Stomach (tissue), 8 donors: ENCODE measurements at regions not wholly inside any gene's neighbourhood (a gene's known extent, or its start where the extent isn't known, plus 50 kb on each side); places are given as distances from the start of the nearest gene placed in this dataset.

ENCODE experiments used
- DNase-seq, 2 donors: peaks; one replicate each; pipeline versions ENCODE4 v3.0.0 to v3.0.0-alpha.2; 2013 to 2019
- H3K27ac ChIP-seq, 5 donors: fragments of 200-600 bp in 4 of 5; sonication (generic) in 4 of 5; one replicate each; pipeline ENCODE4 v1.5.1; 2013 to 2019; ENCODE audit warnings: mild to moderate bottlenecking in 1 of 5, moderate library complexity in 1 of 5
- H3K27me3 ChIP-seq, 3 donors: fragments of 200-600 bp; sonication (generic); one replicate each; pipeline ENCODE4 v1.5.1; 2017 to 2019; ENCODE audit warnings: mixed run types in 1 of 3
- H3K36me3 ChIP-seq, 4 donors: fragments of 200-600 bp; sonication (generic); 1 replicate in 3 of 4; 2 replicates in 1 of 4; pipeline ENCODE4 v1.5.1; 2016 to 2019
- H3K4me1 ChIP-seq, 4 donors: fragments of 200-600 bp; sonication (generic); one replicate each; pipeline ENCODE4 v1.5.1; 2016 to 2019
- H3K4me3 ChIP-seq, 4 donors: fragments of 200-600 bp; sonication (generic) in 3 of 4; one replicate each; pipeline ENCODE4 v1.5.1; 2016 to 2019; ENCODE audit warnings: mild to moderate bottlenecking in 1 of 4
- H3K9me3 ChIP-seq, 4 donors: fragments of 200-600 bp; sonication (generic); one replicate each; pipeline ENCODE4 v1.5.1; 2016 to 2019
- EP300 ChIP-seq: sonication (generic); formaldehyde crosslinking; IDR thresholded peaks from one replicate; pipeline ENCODE4 v1.6.1; 2017; ENCODE audit warnings: antibody characterized with exemption
- POLR2A ChIP-seq, 4 donors: fragments of 450-650 bp; IDR thresholded peaks; one replicate each; pipeline ENCODE4 v1.6.1; 2016; ENCODE audit warnings: antibody characterized with exemption in 4 of 4, control low read depth in 2 of 4, mild to moderate bottlenecking in 1 of 4, moderate library complexity in 1 of 4
- POLR2AphosphoS5 ChIP-seq, 3 donors: sonication (generic); formaldehyde crosslinking; IDR thresholded peaks; one replicate each; pipeline ENCODE4 v1.6.1; 2016; ENCODE audit warnings: antibody characterized with exemption in 3 of 3
- WGBS, 5 donors: extraction: QIAGEN DNeasy Blood & Tissue Kit in 3 of 5; methylation state at CpG; one replicate each; pipeline versions ENCODE4 v1.1.5 to v1.1.7; 2013 to 2018; 5-methylcytosine and 5-hydroxymethylcytosine counted together
- intact Hi-C: fragments of 100-400 bp; cut with DNase I; formaldehyde crosslinking; loops from one replicate; pipeline ENCODE4 v1.15.1; 2023; ENCODE audit warnings: low total_unique reads
- TF ChIP-seq, protein P1 (sequence below), 7 experiments: fragments of 450-650 bp in 4 of 7; fragments of 200-600 bp in 3 of 7; sonication (generic) in 3 of 7; IDR thresholded peaks; one replicate each; pipeline ENCODE4 v1.5.1; 2016 to 2019; ENCODE audit warnings: antibody characterized with exemption in 7 of 7, control low read depth in 2 of 7, mild to moderate bottlenecking in 1 of 7
- donor health status: healthy with polysubstance abuse.
- donor health status: Bipolar disorder and iron deficiency.
- donor health status: healthy.

- Histone ChIP-seq H3K27ac (no peak overlapping the region), H3K4me1 (no peaks in the 10 kb centered on the region), H3K27me3 (no peaks in the 10 kb centered on the region), H3K4me3 (no peak overlapping the region), H3K9me3 (peaks cover 8 to 37% (median 29%) of the 10 kb centered on the region in 4 donors), H3K36me3 (no peaks in the 10 kb centered on the region)
- intact Hi-C loops = no loop called here
- TF ChIP-seq EP300 (no peak), POLR2AphosphoS5 (IDR thresholded peaks at IDR 0.05) (no peak), POLR2A (IDR thresholded peaks at IDR 0.05) (no peak)
- TF ChIP-seq, protein P1, sequence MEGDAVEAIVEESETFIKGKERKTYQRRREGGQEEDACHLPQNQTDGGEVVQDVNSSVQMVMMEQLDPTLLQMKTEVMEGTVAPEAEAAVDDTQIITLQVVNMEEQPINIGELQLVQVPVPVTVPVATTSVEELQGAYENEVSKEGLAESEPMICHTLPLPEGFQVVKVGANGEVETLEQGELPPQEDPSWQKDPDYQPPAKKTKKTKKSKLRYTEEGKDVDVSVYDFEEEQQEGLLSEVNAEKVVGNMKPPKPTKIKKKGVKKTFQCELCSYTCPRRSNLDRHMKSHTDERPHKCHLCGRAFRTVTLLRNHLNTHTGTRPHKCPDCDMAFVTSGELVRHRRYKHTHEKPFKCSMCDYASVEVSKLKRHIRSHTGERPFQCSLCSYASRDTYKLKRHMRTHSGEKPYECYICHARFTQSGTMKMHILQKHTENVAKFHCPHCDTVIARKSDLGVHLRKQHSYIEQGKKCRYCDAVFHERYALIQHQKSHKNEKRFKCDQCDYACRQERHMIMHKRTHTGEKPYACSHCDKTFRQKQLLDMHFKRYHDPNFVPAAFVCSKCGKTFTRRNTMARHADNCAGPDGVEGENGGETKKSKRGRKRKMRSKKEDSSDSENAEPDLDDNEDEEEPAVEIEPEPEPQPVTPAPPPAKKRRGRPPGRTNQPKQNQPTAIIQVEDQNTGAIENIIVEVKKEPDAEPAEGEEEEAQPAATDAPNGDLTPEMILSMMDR (IDR thresholded peaks at IDR 0.05) = no peak
- 87 to 96% (median 92%) methylated on average over 3 of the region's 3 CpGs for WGBS, 5 donors
- no peak for DNase-seq
Observed at GRCh38 chr3:34703053-34703452, 904.6 kb downstream of the PDCD6IP start.

GRCh38 chr3:34724916-34725499 is 914.3 kb upstream of the ARPP21 start:
- no peak overlapping the region for H3K4me3 ChIP-seq
- no peaks in the 10 kb centered on the region for H3K36me3 ChIP-seq
- no peak for DNase-seq
- no peak overlapping the region for H3K27ac ChIP-seq
- H3K9me3 ChIP-seq = no peaks in the 10 kb centered on the region
- WGBS, 5 donors = 45 to 61% (median 51%) methylated on average over 3 of the region's 3 CpGs
- intact Hi-C loops = no loop called here
- H3K27me3 ChIP-seq = no peaks in the 10 kb centered on the region
- TF ChIP-seq, protein P1 (IDR thresholded peaks at IDR 0.05) = no peak
- TF ChIP-seq POLR2AphosphoS5 (IDR thresholded peaks at IDR 0.05) = no peak
- TF ChIP-seq POLR2A (IDR thresholded peaks at IDR 0.05) = no peak
- no peaks in the 10 kb centered on the region for H3K4me1 ChIP-seq

- no peak for TF ChIP-seq POLR2AphosphoS5 (IDR thresholded peaks at IDR 0.05)
- no peak for TF ChIP-seq EP300
- TF ChIP-seq, protein P1 (IDR thresholded peaks at IDR 0.05) = no peak
- TF ChIP-seq POLR2A (IDR thresholded peaks at IDR 0.05) = no peak
- Histone ChIP-seq H3K4me3 (no peak overlapping the region), H3K27ac (no peak overlapping the region), H3K36me3 (no peaks in the 10 kb centered on the region), H3K9me3 (no peaks in the 10 kb centered on the region), H3K4me1 (no peaks in the 10 kb centered on the region), H3K27me3 (no peaks in the 10 kb centered on the region)
- no peak for DNase-seq
- intact Hi-C loops = no loop called here
- WGBS, 5 donors = 59 to 81% (median 73%) methylated on average over 2 of the region's 2 CpGs
Observed at GRCh38 chr3:34725774-34726173, 913.6 kb upstream of the ARPP21 start.

DNA sequence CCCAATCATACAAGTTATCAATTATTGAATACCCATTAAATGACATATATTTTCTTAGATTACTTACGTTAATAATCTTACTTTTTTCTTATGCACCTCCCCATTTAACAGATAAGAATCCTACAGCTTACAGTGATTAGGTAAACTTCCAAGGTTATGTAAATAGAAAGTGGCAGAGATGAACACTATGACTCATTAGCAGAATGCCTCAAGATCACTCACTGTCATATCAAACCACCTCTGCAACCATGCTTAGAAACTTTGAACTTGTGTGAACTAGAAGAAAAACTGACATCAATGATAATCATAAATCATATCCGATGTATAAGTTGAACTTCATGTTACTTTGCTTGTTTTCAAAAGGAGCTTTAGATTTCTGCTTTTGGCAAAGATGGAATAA is 911.6 kb upstream of the ARPP21 start:
- no peak overlapping the region for H3K27ac ChIP-seq
- 41 to 47% (median 46%) methylated on average over 2 of the region's 2 CpGs for WGBS, 5 donors
- H3K36me3 ChIP-seq = no peaks in the 10 kb centered on the region
- intact Hi-C loops = no loop called here
- no peak overlapping the region for H3K4me3 ChIP-seq
- H3K9me3 ChIP-seq = peaks cover 0 to 7% (median 4%) of the 10 kb centered on the region in 4 donors
- TF ChIP-seq, protein P1 (IDR thresholded peaks at IDR 0.05) = no peak
- DNase-seq = no peak
- no peaks in the 10 kb centered on the region for H3K4me1 ChIP-seq
- no peaks in the 10 kb centered on the region for H3K27me3 ChIP-seq
